ENCODE measurements at regions not wholly inside any gene's neighbourhood (a gene's known extent, or its start where the extent isn't known, plus 50 kb on each side); places are given as distances from the start of the nearest gene placed in this dataset.

GRCh38 chr16:50991006-50991405, 160.1 kb downstream of the SALL1 start:
- Mint-ChIP-seq H3K27me3 (ENCODE audit: insufficient read depth, unreplicated experiment) (no peaks in the 10 kb centered on the region), H3K4me3 (ENCODE audit: unreplicated experiment) (no peak overlapping the region), H3K27ac (ENCODE audit: low read depth, unreplicated experiment) (no peak overlapping the region), H3K36me3 (ENCODE audit: insufficient read depth, unreplicated experiment) (no peaks in the 10 kb centered on the region), H3K4me1 (ENCODE audit: insufficient read depth, unreplicated experiment) (no peaks in the 10 kb centered on the region), H3K9me3 (ENCODE audit: unreplicated experiment) (peaks cover 16% of the 10 kb centered on the region)
- intact Hi-C loops (cut with micrococcal nuclease), result no loop called here
- BruUV-seq (replicated peaks), result no TSS peak
- no peak for DNase-seq (ENCODE audit: unreplicated experiment)
- no peak for TF ChIP-seq CTCF (IDR thresholded peaks at IDR 0.05; ENCODE audit: unreplicated experiment)
- POLR2A ChIA-PET, result interaction anchor here (0.6 kb wide), 1 partner anchor 142 kb away, joined by 3 read pairs; no protein-coding TSS in a partner anchor
- CTCF ChIA-PET, result no interaction called here

- no peaks in the 10 kb centered on the region for H3K4me1 Mint-ChIP-seq (ENCODE audit: insufficient read depth, unreplicated experiment)
- no TSS peak for BruUV-seq (replicated peaks)
- POLR2A ChIA-PET, result no interaction called here
- CTCF ChIA-PET, result interaction anchor here (0.7 to 1.6 kb wide), 2 partner anchors 14 to 50 kb away, joined by 4 read pairs; no protein-coding TSS in a partner anchor
- peaks cover 16% of the 10 kb centered on the region for H3K9me3 Mint-ChIP-seq (ENCODE audit: unreplicated experiment)
- no peak for DNase-seq (ENCODE audit: unreplicated experiment)
- no peak overlapping the region for H3K27ac Mint-ChIP-seq (ENCODE audit: low read depth, unreplicated experiment)
- H3K27me3 Mint-ChIP-seq (ENCODE audit: insufficient read depth, unreplicated experiment), result no peaks in the 10 kb centered on the region
- TF ChIP-seq CTCF (IDR thresholded peaks at IDR 0.05; ENCODE audit: unreplicated experiment), result no peak
- H3K36me3 Mint-ChIP-seq (ENCODE audit: insufficient read depth, unreplicated experiment), result no peaks in the 10 kb centered on the region
- no peak overlapping the region for H3K4me3 Mint-ChIP-seq (ENCODE audit: unreplicated experiment)
- intact Hi-C loops (cut with micrococcal nuclease), result no loop called here
These were observed 162.0 kb downstream of the SALL1 start for GRCh38 chr16:50989047-50989446.

- no peak for DNase-seq (ENCODE audit: unreplicated experiment)
- no peak for TF ChIP-seq CTCF (IDR thresholded peaks at IDR 0.05; ENCODE audit: unreplicated experiment)
- no peaks in the 10 kb centered on the region for H3K4me1 Mint-ChIP-seq (ENCODE audit: insufficient read depth, unreplicated experiment)
- H3K27me3 Mint-ChIP-seq (ENCODE audit: insufficient read depth, unreplicated experiment), result no peaks in the 10 kb centered on the region
- intact Hi-C loops (cut with micrococcal nuclease), result no loop called here
- no peak overlapping the region for H3K4me3 Mint-ChIP-seq (ENCODE audit: unreplicated experiment)
- H3K9me3 Mint-ChIP-seq (ENCODE audit: unreplicated experiment), result peaks cover 16% of the 10 kb centered on the region
- POLR2A ChIA-PET, result no interaction called here
- no peaks in the 10 kb centered on the region for H3K36me3 Mint-ChIP-seq (ENCODE audit: insufficient read depth, unreplicated experiment)
- no TSS peak for BruUV-seq (replicated peaks)
- no peak overlapping the region for H3K27ac Mint-ChIP-seq (ENCODE audit: low read depth, unreplicated experiment)
- CTCF ChIA-PET, result interaction anchor here (0.5 to 1.6 kb wide), 2 partner anchors 14 to 247 kb away, joined by 3 to 4 read pairs; no protein-coding TSS in a partner anchor
These were observed 162.6 kb downstream of the SALL1 start for GRCh38 chr16:50988441-50988840.

- no peak for DNase-seq (ENCODE audit: unreplicated experiment)
- no peak for TF ChIP-seq CTCF (IDR thresholded peaks at IDR 0.05; ENCODE audit: unreplicated experiment)
- CTCF ChIA-PET, result interaction anchor here (0.5 kb wide), 1 partner anchor 25 kb away, joined by 4 read pairs; no protein-coding TSS in a partner anchor
- no peaks in the 10 kb centered on the region for H3K27me3 Mint-ChIP-seq (ENCODE audit: insufficient read depth, unreplicated experiment)
- no TSS peak for BruUV-seq (replicated peaks)
- peaks cover 16% of the 10 kb centered on the region for H3K9me3 Mint-ChIP-seq (ENCODE audit: unreplicated experiment)
- H3K4me3 Mint-ChIP-seq (ENCODE audit: unreplicated experiment), result no peak overlapping the region
- intact Hi-C loops (cut with micrococcal nuclease), result no loop called here
- no peaks in the 10 kb centered on the region for H3K36me3 Mint-ChIP-seq (ENCODE audit: insufficient read depth, unreplicated experiment)
- H3K4me1 Mint-ChIP-seq (ENCODE audit: insufficient read depth, unreplicated experiment), result no peaks in the 10 kb centered on the region
- POLR2A ChIA-PET, result no interaction called here
- H3K27ac Mint-ChIP-seq (ENCODE audit: low read depth, unreplicated experiment), result no peak overlapping the region
These were observed 164.6 kb downstream of the SALL1 start for GRCh38 chr16:50986453-50986852.

All from MCF 10A (cell line).